WERI-Rb-1 (cell line): ENCODE measurements at regions not wholly inside any gene's neighbourhood (a gene's known extent, or its start where the extent isn't known, plus 50 kb on each side); places are given as distances from the start of the nearest gene placed in this dataset.

Experiments
- DNase-seq: peaks from one replicate; pipeline ENCODE4 v3.0.0-alpha.2; 2020
- H3K27ac ChIP-seq: fragments of 250-450 bp; sonication (Bioruptor Pico); 2 replicates; pipeline ENCODE4 v1.5.1; 2020; ENCODE audit warnings: mild to moderate bottlenecking, moderate library complexity
- H3K27me3 ChIP-seq: fragments of 250-450 bp; sonication (Bioruptor Pico); 2 replicates; pipeline ENCODE4 v1.5.1; 2021; ENCODE audit warnings: mild to moderate bottlenecking, low read depth, moderate library complexity; ENCODE audit not compliant: insufficient read depth, severe bottlenecking
- H3K36me3 ChIP-seq: fragments of 250-450 bp; sonication (Bioruptor Pico); 2 replicates; pipeline ENCODE4 v1.5.1; 2020; ENCODE audit warnings: mild to moderate bottlenecking, moderate library complexity
- H3K4me3 ChIP-seq: 2 replicates; pipeline ENCODE4 v1.5.1; 2011; ENCODE audit warnings: low read depth, mild to moderate bottlenecking, control low read depth, low read length
- H3K9me3 ChIP-seq: fragments of 250-450 bp; sonication (Bioruptor Pico); 2 replicates; pipeline ENCODE4 v1.5.1; 2021; ENCODE audit warnings: mild to moderate bottlenecking, moderate library complexity; ENCODE audit not compliant: severe bottlenecking
- CTCF ChIP-seq: IDR thresholded peaks from 2 replicates; pipeline ENCODE4 v1.5.1; 2011; ENCODE audit warnings: low read depth, mild to moderate bottlenecking, control low read depth, inconsistent platforms, low read length

GRCh38 chr4:175536852-175537453, 275.1 kb downstream of the GPM6A start:
- H3K27ac ChIP-seq, result no peak overlapping the region

GRCh38 chr4:175539498-175539897, 272.6 kb downstream of the GPM6A start:
- peaks cover 7% of the 10 kb centered on the region for H3K9me3 ChIP-seq
- TF ChIP-seq CTCF, result no peak
- H3K27me3 ChIP-seq, result no peaks in the 10 kb centered on the region
- H3K36me3 ChIP-seq, result no peaks in the 10 kb centered on the region
- DNase-seq, result no peak
- no peak overlapping the region for H3K27ac ChIP-seq
- no peak overlapping the region for H3K4me3 ChIP-seq

More at GRCh38 chr4:175536852-175537453, 275.1 kb downstream of the GPM6A start:
- Histone ChIP-seq H3K9me3 (peaks cover 7% of the 10 kb centered on the region), H3K36me3 (no peaks in the 10 kb centered on the region), H3K4me3 (no peak overlapping the region), H3K27me3 (no peaks in the 10 kb centered on the region)
- DNase-seq, result no peak
- TF ChIP-seq CTCF, result peak; percentile 35; the same call in 1 of the 2 replicates

GRCh38 chr4:175540151-175540550, 271.9 kb downstream of the GPM6A start:
- no peak overlapping the region for H3K27ac ChIP-seq
- DNase-seq, result no peak
- no peaks in the 10 kb centered on the region for H3K36me3 ChIP-seq
- no peaks in the 10 kb centered on the region for H3K27me3 ChIP-seq
- H3K4me3 ChIP-seq, result no peak overlapping the region
- TF ChIP-seq CTCF, result no peak
- peaks cover 7% of the 10 kb centered on the region for H3K9me3 ChIP-seq

GRCh38 chr4:175540732-175541131, 271.3 kb downstream of the GPM6A start:
- H3K27me3 ChIP-seq, result no peaks in the 10 kb centered on the region
- TF ChIP-seq CTCF, result no peak
- no peak overlapping the region for H3K27ac ChIP-seq
- peaks cover 7% of the 10 kb centered on the region for H3K9me3 ChIP-seq
- H3K36me3 ChIP-seq, result no peaks in the 10 kb centered on the region
- no peak overlapping the region for H3K4me3 ChIP-seq
- no peak for DNase-seq

GRCh38 chr4:175542786-175543185, 269.3 kb downstream of the GPM6A start:
- no peak for DNase-seq
- Histone ChIP-seq H3K4me3 (no peak overlapping the region), H3K36me3 (no peaks in the 10 kb centered on the region), H3K9me3 (peaks cover 7% of the 10 kb centered on the region), H3K27ac (no peak overlapping the region), H3K27me3 (no peaks in the 10 kb centered on the region)
- TF ChIP-seq CTCF, result no peak

- TF ChIP-seq CTCF, result no peak
- Histone ChIP-seq H3K27me3 (no peaks in the 10 kb centered on the region), H3K4me3 (no peak overlapping the region), H3K27ac (no peak overlapping the region), H3K9me3 (no peaks in the 10 kb centered on the region), H3K36me3 (no peaks in the 10 kb centered on the region)
- no peak for DNase-seq
These were observed 252.9 kb downstream of the GPM6A start for GRCh38 chr4:175559126-175559525.
